Endothelial cell of umbilical vein (primary cell): ENCODE measurements at regions not wholly inside any gene's neighbourhood (a gene's known extent, or its start where the extent isn't known, plus 50 kb on each side); places are given as distances from the start of the nearest gene placed in this dataset.

Source experiments
- BruUV-seq: library from RNA; stranded (reverse); fragments of 400-500 nt; replicated peaks from 2 replicates; lab custom pipeline; 2021; lab: Mats Ljungman, UMichigan
- CTCF ChIA-PET: fragments of 300-600, 350-600 bp; sonication (Branson Sonifier 250); formaldehyde crosslinking; loops from one replicate; lab custom pipeline; 2021; ENCODE audit warnings: antibody characterized with exemption, inconsistent platforms; lab: Charles Lee
- POLR2A ChIA-PET: fragments of 300-600, 350-600 bp; sonication (Branson Sonifier 250); formaldehyde crosslinking; loops from one replicate; lab custom pipeline; 2021; ENCODE audit warnings: antibody characterized with exemption, inconsistent platforms; lab: Charles Lee
- DNase-seq: peaks from one replicate; pipeline ENCODE4 v3.0.0-alpha.2; 2011; ENCODE audit warnings: low read depth, low spot score
- FAIRE-seq: peaks from 2 replicates; lab custom pipeline; 2011; peaks lifted over from hg19 to GRCh38; lab: Jason Lieb, UNC
- H2AFZ ChIP-seq: 2 replicates; pipeline ENCODE4 v1.6.0; 2012; ENCODE audit warnings: low read depth, low read length, control low read depth, inconsistent platforms
- H3K27ac ChIP-seq: 2 replicates; pipeline ENCODE4 v1.5.1; 2011; ENCODE audit warnings: low read depth, mild to moderate bottlenecking, control low read depth, low read length, moderate library complexity; ENCODE audit not compliant: insufficient read depth
- H3K27me3 ChIP-seq, 2 experiments: 2 replicates each; pipeline versions ENCODE4 v1.6.0 to v1.6.1; 2011; ENCODE audit warnings: low read length in 2 of 2, mixed read lengths in 1 of 2; ENCODE audit not compliant: control insufficient read depth in 2 of 2, insufficient read depth in 2 of 2
- H3K36me3 ChIP-seq, 2 experiments: 2 replicates in 1 of 2; 3 replicates in 1 of 2; pipeline ENCODE4 v1.5.1; 2011; ENCODE audit warnings: low read length in 2 of 2, mild to moderate bottlenecking in 1 of 2, moderate library complexity in 1 of 2; ENCODE audit not compliant: control insufficient read depth in 2 of 2, insufficient read depth in 2 of 2; ENCODE audit errors: extremely low read depth in 1 of 2
- H3K4me1 ChIP-seq: 3 replicates; pipeline ENCODE4 v1.5.1; 2011; ENCODE audit warnings: mild to moderate bottlenecking, low read length; ENCODE audit not compliant: control insufficient read depth, insufficient read depth; ENCODE audit errors: extremely low read depth
- H3K4me2 ChIP-seq: 2 replicates; pipeline ENCODE4 v1.6.1; 2011; ENCODE audit warnings: low read length, control low read depth, mixed read lengths; ENCODE audit not compliant: insufficient read depth
- H3K4me3 ChIP-seq, 3 experiments: fragments of 200-600 bp in 1 of 3; sonication (generic), shearing (Covaris generic) in 1 of 3; replicated peaks in 1 of 3; 2 replicates each; pipeline ENCODE4 v1.5.1; 2011 to 2016; ENCODE audit warnings: control low read depth in 3 of 3, low read length in 3 of 3, mild to moderate bottlenecking in 2 of 3, inconsistent platforms in 1 of 3, low read depth in 1 of 3, moderate library complexity in 1 of 3; ENCODE audit not compliant: insufficient read depth in 1 of 3
- H3K79me2 ChIP-seq: 2 replicates; pipeline ENCODE4 v1.6.0; 2012; ENCODE audit warnings: low read length, inconsistent platforms; ENCODE audit not compliant: control insufficient read depth, insufficient read depth
- H3K9ac ChIP-seq: replicated peaks from 2 replicates; pipeline ENCODE3; 2011; ENCODE audit warnings: low read length, control low read depth; ENCODE audit not compliant: insufficient read depth; ENCODE audit errors: extremely low read depth
- H3K9me1 ChIP-seq: replicated peaks from 3 replicates; pipeline ENCODE4 v1.6.0; 2011; ENCODE audit warnings: mild to moderate bottlenecking, low read length; ENCODE audit not compliant: control insufficient read depth, insufficient read depth; ENCODE audit errors: extremely low read depth
- H3K9me3 ChIP-seq: replicated peaks from 2 replicates; pipeline ENCODE4 v1.5.1; 2012; ENCODE audit warnings: low read length, inconsistent platforms; ENCODE audit not compliant: control insufficient read depth, insufficient read depth
- H4K20me1 ChIP-seq: replicated peaks from 2 replicates; pipeline ENCODE3; 2011; ENCODE audit warnings: mild to moderate bottlenecking, low read length; ENCODE audit not compliant: control insufficient read depth, insufficient read depth; ENCODE audit errors: extremely low read depth
- CTCF ChIP-seq, 2 donors: IDR thresholded peaks; 1 replicate in 1 of 2; 2 replicates in 1 of 2; pipeline ENCODE4 v1.5.1; 2011; ENCODE audit warnings: low read length in 2 of 2, mild to moderate bottlenecking in 2 of 2, moderate library complexity in 2 of 2, control low read depth in 1 of 2, inconsistent platforms in 1 of 2, low read depth in 1 of 2; ENCODE audit not compliant: insufficient read depth in 1 of 2; ENCODE audit errors: extremely low read depth in 1 of 2
- EZH2 ChIP-seq: IDR thresholded peaks from 2 replicates; pipeline ENCODE4 v1.6.1; 2012; ENCODE audit warnings: borderline replicate concordance, low read depth, mild to moderate bottlenecking, moderate library complexity, low read length, inconsistent platforms; ENCODE audit not compliant: severe bottlenecking
- FOS ChIP-seq: IDR thresholded peaks from 2 replicates; pipeline ENCODE4 v1.6.1; 2011; ENCODE audit warnings: mild to moderate bottlenecking, low read length, moderate library complexity, borderline replicate concordance; ENCODE audit not compliant: insufficient read depth
- GATA2 ChIP-seq: IDR thresholded peaks from 2 replicates; pipeline ENCODE4 v1.7.0; 2011; ENCODE audit warnings: low read depth, mild to moderate bottlenecking, moderate library complexity, mixed read lengths, low read length; ENCODE audit not compliant: insufficient read length, insufficient read depth
- JUN ChIP-seq: IDR thresholded peaks from 2 replicates; pipeline ENCODE4 v1.6.1; 2011; ENCODE audit warnings: borderline replicate concordance, low read depth; ENCODE audit not compliant: insufficient read length, insufficient read depth
- MAX ChIP-seq: IDR thresholded peaks from 2 replicates; pipeline ENCODE4 v1.6.1; 2011; ENCODE audit not compliant: insufficient read depth, insufficient read length
- MYC ChIP-seq: IDR thresholded peaks from one replicate; pipeline ENCODE4 v1.6.1; 2011; ENCODE audit warnings: mild to moderate bottlenecking, low read depth, low read length
- POLR2A ChIP-seq: IDR thresholded peaks from 2 replicates; pipeline ENCODE4 v1.6.1; 2012; ENCODE audit warnings: low read depth, mild to moderate bottlenecking, control low read depth, low read length
- POLR2AphosphoS5 ChIP-seq: IDR thresholded peaks from 2 replicates; pipeline ENCODE4 v1.6.1; 2012; ENCODE audit warnings: low read depth, mild to moderate bottlenecking, control low read depth, low read length, moderate library complexity; ENCODE audit not compliant: insufficient read depth
- dilution Hi-C: fragments of 300-500 bp; cut with MboI; formaldehyde crosslinking; loops from one replicate; pipeline ENCODE4 v1.15.0; 2019; ENCODE audit warnings: low sequenced_read_pairs; ENCODE audit not compliant: extremely low pct_ligation_motif_present
- intact Hi-C: fragments of 100-400 bp; cut with micrococcal nuclease; formaldehyde crosslinking; loops from one replicate; pipeline ENCODE4 v1.10.0; 2022

GRCh38 chr11:88038063-88038462 is 137.2 kb downstream of the RAB38 start:
- dilution Hi-C loops (no loop called here), intact Hi-C loops (no loop called here)
- CTCF ChIA-PET: interaction anchor here (0.7 kb wide), 1 partner anchor 506 kb away, joined by 3 read pairs; no protein-coding TSS in a partner anchor
- POLR2A ChIA-PET: no interaction called here
- Histone ChIP-seq H3K9ac (no peak overlapping the region), H3K9me3 (no peaks in the 10 kb centered on the region), H3K27ac (no peak overlapping the region), H3K27me3 (peaks cover 0 to 3% of the 10 kb centered on the region in 2 experiments), H3K4me2 (no peak overlapping the region), H2AFZ (no peak overlapping the region), H3K36me3 (no peaks in the 10 kb centered on the region), H3K4me3 (no peak overlapping the region), H3K79me2 (no peaks in the 10 kb centered on the region), H3K9me1 (no peaks in the 10 kb centered on the region), H4K20me1 (no peaks in the 10 kb centered on the region), H3K4me1 (no peaks in the 10 kb centered on the region)
- TF ChIP-seq POLR2AphosphoS5: no peak
- TF ChIP-seq FOS: no peak
- TF ChIP-seq EZH2: no peak
- TF ChIP-seq GATA2: no peak
- TF ChIP-seq POLR2A: no peak
- no peak for TF ChIP-seq MYC
- no peak for TF ChIP-seq MAX
- no peak for TF ChIP-seq JUN
- TF ChIP-seq CTCF (IDR thresholded peaks at IDR 0.05; ENCODE audit: extremely low read depth in 1 of 2, insufficient read depth in 1 of 2, low read depth in 1 of 2, low read length in 2 of 2): no peak
- DNase-seq: no peak
- no peak for FAIRE-seq
- no TSS peak for BruUV-seq
